Esophagus (tissue), 2 donors: ENCODE measurements at regions not wholly inside any gene's neighbourhood (a gene's known extent, or its start where the extent isn't known, plus 50 kb on each side); places are given as distances from the start of the nearest gene placed in this dataset.

Experiments used
- H3K27ac ChIP-seq, 2 donors: one replicate each; pipeline ENCODE4 v1.5.1; 2013; ENCODE audit warnings: low read depth in 2 of 2, mild to moderate bottlenecking in 2 of 2, inconsistent platforms in 1 of 2, low read length in 1 of 2, moderate library complexity in 1 of 2
- H3K27me3 ChIP-seq, 2 donors: one replicate each; pipeline ENCODE4 v1.6.1; 2013; ENCODE audit warnings: low read length in 2 of 2, control low read depth in 1 of 2, mild to moderate bottlenecking in 1 of 2; ENCODE audit not compliant: insufficient read depth in 2 of 2, control insufficient read depth in 1 of 2
- H3K36me3 ChIP-seq, 2 donors: one replicate each; pipeline ENCODE4 v1.6.1; 2013; ENCODE audit warnings: low read length in 1 of 2; ENCODE audit not compliant: control insufficient read depth in 2 of 2, insufficient read depth in 2 of 2
- H3K4me1 ChIP-seq, 2 donors: one replicate each; pipeline ENCODE4 v1.6.1; 2013; ENCODE audit warnings: low read length in 1 of 2; ENCODE audit not compliant: control insufficient read depth in 2 of 2, insufficient read depth in 2 of 2
- H3K4me3 ChIP-seq, 2 donors: one replicate each; pipeline ENCODE4 v1.5.1; 2013; ENCODE audit warnings: low read length in 2 of 2, mild to moderate bottlenecking in 2 of 2, low read depth in 1 of 2, moderate library complexity in 1 of 2
- H3K9me3 ChIP-seq, 2 donors: one replicate each; pipeline ENCODE4 v1.6.1; 2013; ENCODE audit warnings: mild to moderate bottlenecking in 2 of 2, low read depth in 1 of 2, low read length in 1 of 2, moderate library complexity in 1 of 2; ENCODE audit not compliant: control insufficient read depth in 2 of 2, insufficient read depth in 1 of 2
- WGBS, 2 donors: extraction: QIAGEN DNeasy Blood & Tissue Kit; methylation state at CpG; one replicate each; pipeline ENCODE4 v1.1.7; 2013; 5-methylcytosine and 5-hydroxymethylcytosine counted together
- donor health status: healthy with polysubstance abuse.
- donor health status: Bipolar disorder and iron deficiency.

DNA sequence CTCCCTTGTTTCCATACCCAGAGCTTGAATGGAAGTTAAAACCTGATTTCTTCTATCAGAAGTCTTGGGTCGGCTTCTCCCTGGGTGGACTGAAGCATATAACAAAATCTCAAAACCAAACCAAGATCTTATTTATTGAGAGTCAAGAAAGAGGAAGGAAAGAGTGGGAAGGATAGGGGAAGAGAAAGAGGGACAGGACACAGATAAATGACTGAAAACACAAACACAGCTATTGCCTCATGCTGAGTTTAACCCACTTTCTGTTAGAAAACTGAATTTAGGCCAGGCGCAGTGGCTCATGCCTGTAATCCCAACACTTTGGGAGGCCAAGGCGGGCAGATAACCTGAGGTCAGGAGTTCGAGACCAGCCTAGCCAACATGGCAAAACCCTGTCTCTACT, 92.9 kb downstream of the PALM2AKAP2 start:
- Histone ChIP-seq H3K36me3 (no peaks in the 10 kb centered on the region), H3K9me3 (no peaks in the 10 kb centered on the region), H3K4me3 (no peak overlapping the region), H3K27me3 (no peaks in the 10 kb centered on the region), H3K27ac (no peak overlapping the region), H3K4me1 (no peaks in the 10 kb centered on the region)
- 87 to 90% methylated on average over 4 of the region's 4 CpGs for WGBS, 2 donors

DNA sequence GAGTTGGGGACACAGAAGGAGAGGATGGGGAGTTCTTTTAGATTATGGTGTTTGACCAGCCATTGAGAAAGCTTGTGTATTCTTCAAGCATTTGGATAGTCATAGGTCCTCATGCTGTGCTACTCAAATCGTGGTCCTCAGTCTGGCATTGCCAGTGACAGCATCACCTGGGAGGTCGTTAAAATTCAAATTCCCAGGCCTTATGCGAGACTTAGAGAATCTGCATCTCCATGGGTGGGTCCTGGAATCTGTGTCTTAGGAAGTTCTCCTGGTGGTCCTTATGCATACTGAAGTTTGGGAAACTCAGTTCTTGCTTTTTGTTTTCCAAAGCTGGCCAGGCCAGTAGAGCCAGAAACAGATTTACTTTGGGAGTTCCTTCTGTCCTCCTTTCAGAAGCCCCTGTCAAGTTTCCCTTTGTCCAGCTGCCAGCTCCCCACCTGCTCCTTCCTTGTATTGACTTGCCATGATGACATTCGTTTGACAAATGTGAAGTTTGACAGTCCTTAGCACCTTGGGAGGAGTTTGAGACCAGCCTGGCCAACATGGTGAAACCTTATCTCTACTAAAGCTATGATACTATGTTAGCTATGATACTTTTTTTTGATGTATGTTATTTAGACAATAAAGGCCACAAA, 95.6 kb downstream of the PALM2AKAP2 start:
- no peaks in the 10 kb centered on the region for H3K27me3 ChIP-seq
- WGBS, 2 donors, result 61 to 71% methylated on average over 4 of the region's 4 CpGs
- H3K9me3 ChIP-seq, result no peaks in the 10 kb centered on the region
- no peak overlapping the region for H3K27ac ChIP-seq
- H3K4me1 ChIP-seq, result no peaks in the 10 kb centered on the region
- no peak overlapping the region for H3K4me3 ChIP-seq
- H3K36me3 ChIP-seq, result no peaks in the 10 kb centered on the region

DNA sequence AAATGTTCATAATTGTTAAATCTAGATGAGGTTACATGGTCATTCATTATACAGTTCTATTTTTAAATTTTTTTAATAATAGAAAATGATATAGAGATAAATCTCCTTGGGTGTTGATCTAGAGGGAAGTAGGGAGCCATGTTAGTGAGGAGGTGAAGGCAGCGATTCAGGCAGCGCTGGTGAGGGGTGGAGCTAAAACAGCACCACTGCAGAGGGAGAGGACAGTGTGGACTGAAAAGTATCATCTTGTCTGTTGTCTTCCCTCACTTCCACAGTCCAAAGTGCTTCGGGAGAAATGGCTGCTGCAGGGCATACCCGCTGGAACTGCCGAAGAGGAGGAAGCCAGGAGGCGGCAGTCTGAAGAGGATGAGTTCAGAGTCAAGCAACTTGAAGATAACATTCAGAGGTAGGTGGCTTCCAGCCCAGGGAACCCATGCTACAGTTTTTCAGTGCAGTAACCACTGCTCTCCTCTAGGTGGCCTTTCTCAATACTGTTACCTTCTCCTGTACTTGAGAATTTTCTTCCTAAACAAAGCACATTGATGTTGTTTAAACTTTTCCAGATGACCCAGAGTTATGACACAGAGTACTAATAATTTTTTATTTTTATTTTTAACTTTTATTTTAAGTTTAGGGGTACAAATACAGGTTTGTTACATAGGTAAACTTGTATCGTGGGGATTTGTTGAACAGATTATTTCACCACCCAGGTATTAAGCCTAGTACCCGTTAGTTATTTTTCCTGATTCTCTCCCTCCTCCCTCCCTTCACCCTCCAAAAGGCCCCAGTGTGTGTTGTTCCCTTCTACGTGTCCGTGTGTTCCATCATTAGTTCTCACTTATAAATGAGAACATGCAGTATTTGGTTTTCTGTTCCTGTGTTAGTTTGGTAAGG, 100.5 kb downstream of the PALM2AKAP2 start:
- Histone ChIP-seq H3K27ac (no peak overlapping the region), H3K36me3 (no peaks in the 10 kb centered on the region), H3K9me3 (no peaks in the 10 kb centered on the region), H3K4me3 (no peak overlapping the region), H3K27me3 (no peaks in the 10 kb centered on the region), H3K4me1 (no peaks in the 10 kb centered on the region)
- 74 to 78% methylated on average over 10 of the region's 10 CpGs for WGBS, 2 donors

DNA sequence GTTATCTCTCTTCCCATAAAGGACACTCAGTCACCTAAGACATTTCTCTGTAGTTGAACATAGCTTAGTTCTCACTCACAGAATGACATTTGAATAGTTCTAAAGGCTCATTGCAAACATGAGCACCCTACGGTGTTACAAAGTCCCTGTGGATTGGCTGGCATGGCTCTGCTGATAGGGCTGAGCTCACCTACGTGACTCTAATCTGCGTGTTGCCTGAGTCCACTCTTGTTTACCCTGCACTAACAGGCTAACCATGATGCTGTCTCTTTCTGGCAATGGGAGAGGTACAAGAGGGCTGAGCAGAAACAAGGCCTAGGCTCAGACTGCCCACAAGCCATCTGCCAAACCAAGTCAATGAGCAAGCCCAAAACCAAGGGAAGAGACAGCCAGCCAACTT, 103.6 kb downstream of the PALM2AKAP2 start:
- H3K36me3 ChIP-seq, result no peaks in the 10 kb centered on the region
- no peak overlapping the region for H3K27ac ChIP-seq
- 86 to 88% methylated on average over 3 of the region's 3 CpGs for WGBS, 2 donors
- H3K27me3 ChIP-seq, result no peaks in the 10 kb centered on the region
- H3K4me3 ChIP-seq, result no peak overlapping the region
- H3K4me1 ChIP-seq, result peaks cover 0 to 3% of the 10 kb centered on the region in 2 donors
- no peaks in the 10 kb centered on the region for H3K9me3 ChIP-seq

DNA sequence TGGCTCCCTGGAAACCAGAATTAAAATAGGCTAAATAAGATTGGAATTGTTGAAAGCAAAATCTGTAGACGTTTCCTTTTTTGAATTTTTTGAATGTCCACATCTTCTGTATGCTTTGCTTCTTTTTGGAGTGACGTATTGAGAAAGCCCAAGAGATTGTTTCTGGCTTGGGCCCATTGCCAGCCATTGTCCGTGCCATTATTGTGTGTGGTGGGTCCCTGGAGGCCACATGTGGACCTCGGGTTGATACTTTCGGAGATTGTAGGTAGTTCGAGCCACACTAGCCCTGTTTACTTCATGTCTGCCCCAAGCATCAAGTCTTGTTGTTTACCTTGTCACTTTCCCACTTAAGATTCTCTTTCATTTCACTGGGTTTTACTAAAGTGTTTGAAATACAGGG, 106.0 kb downstream of the PALM2AKAP2 start:
- Histone ChIP-seq H3K4me3 (no peak overlapping the region), H3K9me3 (no peaks in the 10 kb centered on the region), H3K36me3 (no peaks in the 10 kb centered on the region), H3K27me3 (no peaks in the 10 kb centered on the region), H3K4me1 (peaks cover 0 to 3% of the 10 kb centered on the region in 2 donors), H3K27ac (no peak overlapping the region)
- WGBS, 2 donors, result 62 to 68% methylated on average over 6 of the region's 6 CpGs

DNA sequence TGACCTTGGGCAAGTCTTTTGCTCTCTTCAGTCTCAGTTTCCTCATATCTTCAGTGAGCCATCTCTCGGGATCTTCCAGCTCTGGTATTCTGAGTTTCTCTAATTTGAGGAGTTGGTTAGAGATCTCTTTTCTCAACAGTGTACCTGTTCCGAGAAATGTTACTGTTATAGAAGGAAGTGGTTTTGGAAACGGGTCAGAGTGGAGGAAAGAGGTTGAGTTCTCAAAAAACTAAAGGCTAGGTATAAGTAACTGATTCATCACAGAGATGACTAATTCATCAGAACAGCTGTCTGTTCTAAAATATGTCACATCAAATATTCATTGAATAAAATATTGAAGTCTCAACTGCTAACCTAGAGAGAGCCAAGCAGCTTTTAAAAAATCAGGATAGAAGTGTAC, 106.6 kb downstream of the PALM2AKAP2 start:
- Histone ChIP-seq H3K27ac (no peak overlapping the region), H3K27me3 (no peaks in the 10 kb centered on the region), H3K4me3 (no peak overlapping the region), H3K36me3 (no peaks in the 10 kb centered on the region), H3K9me3 (no peaks in the 10 kb centered on the region), H3K4me1 (peaks cover 0 to 3% of the 10 kb centered on the region in 2 donors)
- WGBS, 2 donors, result 39 to 54% methylated on average over 3 of the region's 3 CpGs

DNA sequence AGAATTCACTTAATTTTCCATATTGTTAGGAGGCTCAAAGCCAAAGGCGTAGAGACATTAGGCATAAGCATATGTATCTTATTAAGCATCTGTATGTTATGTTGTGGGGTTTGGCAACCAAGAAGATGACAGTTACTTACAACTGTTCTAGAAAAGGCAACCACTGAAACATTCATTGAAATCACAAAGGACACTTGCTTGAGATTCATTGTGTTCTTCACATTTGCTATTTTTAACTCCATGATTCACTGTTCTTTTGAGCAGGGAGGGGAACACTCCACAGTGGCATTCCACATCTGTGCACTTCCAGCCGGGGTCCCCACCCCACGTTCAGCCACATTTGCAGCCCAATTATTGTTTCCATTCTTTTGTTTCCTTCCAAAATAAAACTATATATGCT, 107.1 kb downstream of the PALM2AKAP2 start:
- H3K27ac ChIP-seq, result no peak overlapping the region
- no peaks in the 10 kb centered on the region for H3K36me3 ChIP-seq
- H3K4me3 ChIP-seq, result no peak overlapping the region
- WGBS, 2 donors, result 58 to 66% methylated on average over 3 of the region's 3 CpGs
- H3K27me3 ChIP-seq, result no peaks in the 10 kb centered on the region
- H3K9me3 ChIP-seq, result no peaks in the 10 kb centered on the region
- peaks cover 0 to 3% of the 10 kb centered on the region in 2 donors for H3K4me1 ChIP-seq

DNA sequence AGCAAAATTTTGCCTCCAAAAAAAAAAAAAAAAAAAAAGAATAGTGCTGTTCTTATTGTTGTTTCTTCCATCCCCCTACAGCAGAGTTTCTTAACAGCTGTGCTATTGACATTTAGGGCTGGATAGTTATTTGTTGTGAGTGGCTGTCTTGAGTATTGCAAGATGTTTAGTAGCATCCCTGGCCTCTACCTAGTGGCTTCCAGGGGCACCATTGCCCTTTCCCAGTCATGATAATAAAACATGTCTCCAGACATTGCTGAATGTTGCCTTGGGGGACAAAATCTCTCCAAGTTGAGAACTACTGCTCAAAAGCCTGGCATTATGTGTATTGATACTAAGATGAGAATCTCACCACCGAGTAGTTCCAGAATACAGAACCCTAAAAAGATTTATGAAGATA, 108.7 kb downstream of the PALM2AKAP2 start:
- Histone ChIP-seq H3K27me3 (no peaks in the 10 kb centered on the region), H3K4me3 (no peak overlapping the region), H3K27ac (no peak overlapping the region), H3K9me3 (no peaks in the 10 kb centered on the region), H3K36me3 (no peaks in the 10 kb centered on the region), H3K4me1 (peaks cover 0 to 3% of the 10 kb centered on the region in 2 donors)
- 66% methylated on average over 1 of the region's 1 CpG for WGBS, 2 donors

DNA sequence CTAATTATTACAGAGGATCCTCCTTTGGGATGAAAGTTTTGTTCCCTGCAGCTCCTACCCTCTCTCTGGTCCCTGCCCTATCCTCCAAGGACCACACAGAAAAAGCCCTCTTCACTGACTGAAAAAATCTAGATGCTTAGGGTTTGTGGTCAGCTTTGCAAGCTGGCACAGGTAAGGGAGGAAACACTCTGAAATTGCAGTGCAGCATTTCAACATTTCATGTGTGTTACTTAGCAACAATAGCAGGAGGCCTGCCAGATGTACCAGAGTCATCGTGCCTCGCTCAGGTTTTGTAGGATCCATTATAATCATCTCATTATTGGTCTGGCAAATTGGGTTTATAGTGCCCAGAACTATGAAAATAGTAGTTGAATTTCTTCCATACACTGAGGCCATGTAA, 109.5 kb downstream of the PALM2AKAP2 start:
- Histone ChIP-seq H3K4me1 (peaks cover 0 to 3% of the 10 kb centered on the region in 2 donors), H3K27me3 (no peaks in the 10 kb centered on the region), H3K27ac (no peak overlapping the region), H3K9me3 (no peaks in the 10 kb centered on the region), H3K36me3 (no peaks in the 10 kb centered on the region), H3K4me3 (no peak overlapping the region)
- 43 to 69% methylated on average over 2 of the region's 2 CpGs for WGBS, 2 donors

DNA sequence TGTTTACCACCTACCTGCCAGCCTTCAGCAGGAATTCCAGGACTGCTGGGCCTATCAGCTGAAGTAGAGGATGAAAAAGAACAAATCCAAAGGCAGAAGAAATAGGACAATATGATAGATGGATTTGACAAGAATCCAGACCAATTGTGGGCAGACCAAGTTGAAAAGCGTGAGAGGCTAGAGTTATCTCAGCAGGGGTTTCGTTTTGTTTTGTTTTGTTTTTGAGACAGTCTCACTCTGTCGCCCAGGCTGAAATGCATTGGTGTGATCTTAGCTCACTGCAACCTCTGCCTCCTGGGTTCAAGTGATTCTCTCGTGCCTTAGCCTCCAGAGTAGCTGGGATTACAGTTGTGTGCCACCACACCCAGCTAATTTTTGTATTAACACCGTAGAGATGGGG, 113.2 kb downstream of the PALM2AKAP2 start:
- Histone ChIP-seq H3K36me3 (no peaks in the 10 kb centered on the region), H3K27me3 (no peaks in the 10 kb centered on the region), H3K9me3 (no peaks in the 10 kb centered on the region), H3K27ac (no peak overlapping the region), H3K4me3 (no peak overlapping the region), H3K4me1 (no peaks in the 10 kb centered on the region)
- 74 to 75% methylated on average over 5 of the region's 5 CpGs for WGBS, 2 donors
